ENCODE measurements at regions not wholly inside any gene's neighbourhood (a gene's known extent, or its start where the extent isn't known, plus 50 kb on each side); places are given as distances from the start of the nearest gene placed in this dataset.
A peak's percentile ranks its signal among the peaks of the same experiment; 100 is the strongest.

DNA sequence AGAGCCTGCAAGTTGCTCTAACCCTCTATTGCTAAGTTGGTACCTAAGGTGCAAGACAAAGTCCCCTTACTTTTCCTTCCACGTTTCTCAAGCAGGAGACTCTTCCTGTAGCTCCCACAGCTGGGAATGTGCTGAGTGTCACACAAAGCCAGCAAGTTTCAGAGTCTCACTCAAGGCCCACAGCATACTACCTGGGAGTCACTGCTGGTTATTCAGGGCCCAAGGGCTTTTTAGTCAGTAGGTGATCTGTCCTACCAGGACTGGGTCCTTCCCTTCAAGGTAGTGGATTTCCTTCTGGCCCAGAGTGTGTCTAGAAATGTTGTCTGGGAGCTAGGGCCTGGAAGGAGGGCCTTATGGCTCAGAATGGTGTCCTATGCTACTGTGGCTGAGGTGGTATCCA is 261.9 kb upstream of the CITED2 start:
- no peaks in the 10 kb centered on the region for H3K36me3 ChIP-seq
- in situ Hi-C loops (cut with MboI; ENCODE audit: low sequenced_read_pairs in 4 of 4) (no loop called here), intact Hi-C loops (cut with DNase I; ENCODE audit: low total_unique reads) (no loop called here)
- H3K9me3 ChIP-seq = no peaks in the 10 kb centered on the region
- TF ChIP-seq POLR2A (IDR thresholded peaks at IDR 0.05) = no peak
- TF ChIP-seq, protein P1, sequence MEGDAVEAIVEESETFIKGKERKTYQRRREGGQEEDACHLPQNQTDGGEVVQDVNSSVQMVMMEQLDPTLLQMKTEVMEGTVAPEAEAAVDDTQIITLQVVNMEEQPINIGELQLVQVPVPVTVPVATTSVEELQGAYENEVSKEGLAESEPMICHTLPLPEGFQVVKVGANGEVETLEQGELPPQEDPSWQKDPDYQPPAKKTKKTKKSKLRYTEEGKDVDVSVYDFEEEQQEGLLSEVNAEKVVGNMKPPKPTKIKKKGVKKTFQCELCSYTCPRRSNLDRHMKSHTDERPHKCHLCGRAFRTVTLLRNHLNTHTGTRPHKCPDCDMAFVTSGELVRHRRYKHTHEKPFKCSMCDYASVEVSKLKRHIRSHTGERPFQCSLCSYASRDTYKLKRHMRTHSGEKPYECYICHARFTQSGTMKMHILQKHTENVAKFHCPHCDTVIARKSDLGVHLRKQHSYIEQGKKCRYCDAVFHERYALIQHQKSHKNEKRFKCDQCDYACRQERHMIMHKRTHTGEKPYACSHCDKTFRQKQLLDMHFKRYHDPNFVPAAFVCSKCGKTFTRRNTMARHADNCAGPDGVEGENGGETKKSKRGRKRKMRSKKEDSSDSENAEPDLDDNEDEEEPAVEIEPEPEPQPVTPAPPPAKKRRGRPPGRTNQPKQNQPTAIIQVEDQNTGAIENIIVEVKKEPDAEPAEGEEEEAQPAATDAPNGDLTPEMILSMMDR (IDR thresholded peaks at IDR 0.05 in 4 of 5, conservative IDR thresholded peaks at IDR 0.05 in 1 of 5) = no peak
- no peak overlapping the region for H3K4me3 ChIP-seq
- no peak overlapping the region for H3K27ac ChIP-seq
- no peaks in the 10 kb centered on the region for H3K27me3 ChIP-seq
- no peak for DNase-seq
- ATAC-seq = no peak
- H3K4me1 ChIP-seq = no peaks in the 10 kb centered on the region

DNA sequence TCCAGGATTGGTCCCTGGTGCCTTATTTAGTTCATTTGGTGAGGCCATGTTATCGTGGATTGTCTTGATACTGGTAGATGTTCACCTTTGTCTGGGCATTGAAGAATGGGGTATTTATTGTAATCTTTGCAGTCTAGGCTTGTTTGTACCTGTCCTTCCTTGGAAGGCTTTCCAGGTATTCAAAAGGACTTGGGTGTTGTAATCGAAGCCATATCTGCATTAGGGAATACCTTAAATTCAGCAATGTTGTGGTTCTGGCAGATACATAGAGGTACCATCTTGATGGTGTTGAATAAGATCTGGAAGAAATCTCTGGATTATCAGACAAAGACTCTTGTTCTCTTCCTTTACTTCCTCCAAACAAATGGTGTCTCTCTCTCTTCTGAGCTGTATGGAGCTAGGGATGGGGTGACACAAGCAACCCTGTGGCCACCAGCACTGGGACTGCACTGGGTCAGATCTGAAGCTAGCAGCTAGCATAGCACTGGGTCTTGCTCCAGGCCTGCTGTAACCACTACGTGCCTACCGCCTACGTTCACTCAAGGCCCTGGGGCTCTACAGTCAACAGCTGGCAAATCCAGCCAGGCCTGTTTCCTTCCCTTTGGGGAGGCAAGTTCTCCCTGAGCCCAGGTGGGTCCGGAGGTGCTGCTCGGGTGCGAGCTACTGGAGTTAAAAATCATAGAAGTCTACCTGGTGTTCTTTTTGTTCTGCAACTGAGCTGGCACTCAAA is 261.1 kb upstream of the CITED2 start:
- H3K4me3 ChIP-seq = no peak overlapping the region
- no peak overlapping the region for H3K27ac ChIP-seq
- no peaks in the 10 kb centered on the region for H3K4me1 ChIP-seq
- DNase-seq (no peak), ATAC-seq (no peak)
- intact Hi-C loops (cut with DNase I; ENCODE audit: low total_unique reads) (no loop called here), in situ Hi-C loops (cut with MboI; ENCODE audit: low sequenced_read_pairs in 4 of 4) (no loop called here)
- TF ChIP-seq, protein P1 (IDR thresholded peaks at IDR 0.05 in 4 of 5, conservative IDR thresholded peaks at IDR 0.05 in 1 of 5) = no peak
- no peaks in the 10 kb centered on the region for H3K9me3 ChIP-seq
- no peaks in the 10 kb centered on the region for H3K27me3 ChIP-seq
- H3K36me3 ChIP-seq = no peaks in the 10 kb centered on the region

DNA sequence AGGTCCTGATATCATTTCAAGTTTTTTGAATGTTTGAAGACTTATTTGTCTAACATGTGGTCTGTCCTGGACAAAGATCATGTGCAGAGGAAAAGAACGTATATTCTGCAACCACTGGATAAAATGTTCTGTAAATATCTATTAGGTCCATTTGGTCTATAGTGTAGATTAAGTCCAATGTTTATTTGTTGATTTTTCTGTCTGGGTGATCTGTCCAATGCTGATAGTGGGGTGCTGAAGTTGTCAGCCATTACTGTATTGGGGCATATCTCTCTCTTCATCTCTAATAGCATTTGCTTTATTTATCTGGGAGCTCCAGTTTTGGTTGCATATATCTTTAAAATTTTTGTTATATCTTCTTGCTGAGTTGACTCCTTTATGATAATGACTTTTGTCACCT is 258.4 kb upstream of the CITED2 start:
- DNase-seq = no peak
- ATAC-seq = no peak
- Histone ChIP-seq H3K27me3 (no peaks in the 10 kb centered on the region), H3K4me1 (no peaks in the 10 kb centered on the region), H3K27ac (no peak overlapping the region), H3K9me3 (no peaks in the 10 kb centered on the region), H3K36me3 (no peaks in the 10 kb centered on the region), H3K4me3 (no peak overlapping the region)
- no peak for TF ChIP-seq POLR2A (IDR thresholded peaks at IDR 0.05)
- TF ChIP-seq, protein P1 (IDR thresholded peaks at IDR 0.05 in 4 of 5, conservative IDR thresholded peaks at IDR 0.05 in 1 of 5) = no peak
- in situ Hi-C loops (cut with MboI; ENCODE audit: low sequenced_read_pairs in 4 of 4) (no loop called here), intact Hi-C loops (cut with DNase I; ENCODE audit: low total_unique reads) (no loop called here)

DNA sequence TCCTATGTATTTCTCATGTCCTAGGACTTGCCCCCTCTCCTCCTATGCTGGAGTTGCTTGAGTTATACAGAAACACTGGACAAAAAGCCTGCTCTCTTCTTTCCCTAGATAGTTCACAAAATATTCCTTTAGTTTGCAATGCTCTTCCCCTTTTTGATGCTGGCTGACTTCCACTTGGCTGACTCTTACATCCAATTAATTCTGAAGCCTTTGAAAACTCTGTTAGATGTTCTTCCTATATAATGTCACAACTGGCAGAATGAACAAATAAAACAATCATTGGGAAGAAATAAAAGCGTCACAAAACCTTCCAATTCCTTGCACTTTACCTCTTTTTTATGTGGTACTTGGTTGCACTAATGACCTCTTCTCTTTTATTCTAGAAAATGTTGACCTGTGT is 253.8 kb upstream of the CITED2 start:
- intact Hi-C loops (cut with DNase I; ENCODE audit: low total_unique reads) = no loop called here
- no peak overlapping the region for H3K27ac ChIP-seq
- no peaks in the 10 kb centered on the region for H3K27me3 ChIP-seq
- H3K4me1 ChIP-seq = peaks cover 7 to 10% of the 10 kb centered on the region in 2 donors
- no peaks in the 10 kb centered on the region for H3K36me3 ChIP-seq
- no peak overlapping the region for H3K4me3 ChIP-seq
- no peak for DNase-seq
- in situ Hi-C loops (cut with MboI; ENCODE audit: low sequenced_read_pairs in 4 of 4) = no loop called here
- H3K9me3 ChIP-seq = no peaks in the 10 kb centered on the region
- no peak for ATAC-seq
- TF ChIP-seq, protein P1 (IDR thresholded peaks at IDR 0.05 in 4 of 5, conservative IDR thresholded peaks at IDR 0.05 in 1 of 5) = no peak
- no peak for TF ChIP-seq POLR2A (IDR thresholded peaks at IDR 0.05)

DNA sequence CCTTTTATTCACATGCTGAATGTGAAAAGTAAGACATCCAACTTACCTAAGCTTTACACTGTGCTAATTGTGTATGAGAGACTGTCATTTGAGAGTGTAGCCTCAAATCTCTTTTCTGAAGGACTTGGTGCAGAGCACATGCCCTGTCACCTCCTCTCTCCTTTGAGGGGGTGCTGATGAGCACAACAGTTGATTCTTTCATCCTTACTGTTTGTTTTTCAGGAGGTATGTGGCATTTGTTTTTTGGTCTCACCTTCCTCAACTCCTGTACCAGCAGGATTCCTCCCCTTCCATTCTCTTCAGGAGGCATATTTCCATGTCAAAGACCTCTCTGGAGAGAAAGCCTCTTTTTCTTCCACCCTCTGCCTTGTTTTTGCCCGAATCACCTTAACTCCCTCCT is 252.6 kb upstream of the CITED2 start:
- TF ChIP-seq, protein P1 (IDR thresholded peaks at IDR 0.05 in 4 of 5, conservative IDR thresholded peaks at IDR 0.05 in 1 of 5) = no peak
- no peak for TF ChIP-seq POLR2A (IDR thresholded peaks at IDR 0.05)
- in situ Hi-C loops (cut with MboI; ENCODE audit: low sequenced_read_pairs in 4 of 4) = no loop called here
- Histone ChIP-seq H3K36me3 (no peaks in the 10 kb centered on the region), H3K4me3 (no peak overlapping the region), H3K9me3 (no peaks in the 10 kb centered on the region), H3K27ac (peak overlapping the region in 3 of 4 donors; percentile 35 to 69 (median 43)), H3K4me1 (peaks cover 7 to 10% of the 10 kb centered on the region in 2 donors), H3K27me3 (no peaks in the 10 kb centered on the region)
- DNase-seq (no peak), ATAC-seq (peak in 1 of 2 donors; percentile 20)
- intact Hi-C loops (cut with DNase I; ENCODE audit: low total_unique reads) = no loop called here
